Fibroblast of skin of abdomen (primary cell): ENCODE measurements at regions not wholly inside any gene's neighbourhood (a gene's known extent, or its start where the extent isn't known, plus 50 kb on each side); places are given as distances from the start of the nearest gene placed in this dataset.
A peak's percentile ranks its signal among the peaks of the same experiment; 100 is the strongest.
"Not testable (repeated sequence)": the region's sequence is repeated elsewhere in the genome, so short reads cannot be mapped to it uniquely, and the experiment has no call there.

Experiments
- DNase-seq: peaks from one replicate; pipeline ENCODE4 v3.0.0-alpha.2; 2013

DNA sequence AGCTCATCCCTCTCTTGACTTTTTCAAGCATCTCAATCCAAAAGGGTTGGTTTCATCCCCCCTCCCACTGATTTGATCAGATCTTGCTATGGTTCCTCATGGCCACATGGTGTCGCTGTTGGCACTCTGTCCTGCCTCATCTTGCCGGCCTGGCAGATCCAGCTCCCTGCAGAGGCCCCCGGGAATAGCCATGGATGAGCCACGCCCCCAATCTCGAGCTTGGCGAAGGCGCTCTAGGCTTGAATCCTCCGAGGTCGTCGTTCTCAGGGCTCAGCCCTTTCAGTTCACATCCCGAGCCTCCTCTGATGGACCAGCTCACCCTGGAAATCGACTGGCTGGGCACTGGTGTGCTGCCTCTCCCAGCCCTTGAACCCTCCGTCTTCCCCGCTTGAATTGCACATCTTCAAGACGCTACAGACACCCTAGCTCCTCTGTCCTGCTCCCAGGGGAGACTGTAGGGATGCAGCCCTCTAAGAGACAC lies 628.7 kb downstream of the TYW1 start:
- DNase-seq, result peak; percentile 84

DNA sequence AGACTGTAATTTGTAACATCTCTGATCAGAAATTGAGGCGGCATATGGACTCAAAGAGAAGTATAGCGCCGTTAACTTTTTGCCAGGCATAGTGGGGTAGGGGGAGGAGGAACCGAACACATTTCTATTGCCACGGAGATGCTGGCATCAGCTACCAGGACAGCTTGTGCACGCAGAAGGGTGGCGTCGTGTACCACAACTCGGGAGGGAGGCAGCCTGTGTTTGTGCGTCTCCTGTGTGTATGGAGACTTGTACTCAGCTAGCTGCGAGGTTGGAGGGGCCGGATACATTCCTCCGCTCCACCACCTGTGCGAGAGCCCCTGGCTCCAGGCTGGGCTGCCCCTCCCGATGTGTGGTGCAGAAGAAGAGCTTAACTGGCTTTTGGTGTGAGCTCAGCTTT lies 634.8 kb downstream of the TYW1 start:
- DNase-seq, result no peak

DNA sequence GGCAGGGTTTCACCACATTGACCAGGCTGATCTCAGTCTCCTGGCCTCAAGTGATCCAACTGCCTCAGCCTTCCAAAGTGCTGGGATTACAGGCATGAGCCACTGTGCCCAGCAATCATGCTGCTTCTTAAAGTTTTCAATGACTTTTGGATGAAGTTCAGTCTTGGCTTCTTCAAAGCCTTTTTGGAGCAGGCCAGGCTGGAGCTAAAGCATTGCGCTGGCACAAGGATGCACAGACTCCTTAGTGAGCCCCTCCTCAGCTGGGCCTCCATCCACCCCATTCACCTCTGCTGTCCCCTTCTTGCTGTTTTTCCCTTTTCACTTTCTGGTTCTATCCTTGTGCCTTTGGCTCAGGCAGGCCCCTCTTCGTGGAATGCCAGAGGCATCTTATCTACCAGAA lies 638.6 kb downstream of the TYW1 start:
- no peak for DNase-seq

- DNase-seq, result no peak
Observed at GRCh38 chr7:67636348-67637022, 639.9 kb downstream of the TYW1 start.

DNA sequence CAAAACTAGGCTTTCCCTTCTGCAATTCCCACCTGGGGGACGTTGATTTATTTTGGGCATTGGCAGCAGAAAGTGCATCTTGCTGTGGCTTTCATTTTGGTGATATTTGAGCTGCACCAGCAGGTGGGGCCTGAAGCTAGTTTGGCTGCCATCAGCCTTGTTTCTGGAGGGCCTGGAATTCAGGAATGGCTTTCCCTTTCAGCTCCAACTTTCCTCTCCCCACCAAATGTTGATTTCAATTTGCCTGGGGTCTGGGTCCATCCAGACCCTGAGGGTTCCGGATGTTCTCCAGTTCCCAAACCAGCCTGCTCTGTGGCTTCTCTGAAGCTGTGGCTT lies 640.4 kb downstream of the TYW1 start:
- DNase-seq, result no peak

DNA sequence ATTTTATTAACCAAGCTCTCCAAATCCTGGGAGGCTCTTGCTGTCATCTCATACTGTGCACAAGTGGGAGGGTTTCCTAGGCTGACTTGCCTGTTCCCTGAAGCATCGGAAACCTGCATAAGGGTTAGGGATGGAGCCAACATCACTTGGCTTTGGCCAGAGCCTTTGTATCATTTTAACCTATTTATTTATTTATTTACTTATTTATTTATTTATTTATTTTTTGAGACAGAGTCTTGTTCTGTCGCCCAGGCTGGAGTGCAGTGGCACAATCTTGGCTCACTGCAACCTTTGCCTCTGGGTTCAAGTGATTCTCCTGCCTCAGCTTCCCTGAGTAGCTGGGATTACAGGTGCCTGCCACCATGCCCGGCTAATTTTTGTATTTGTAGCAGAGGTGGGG lies 645.9 kb downstream of the TYW1 start:
- not testable (repeated sequence) for DNase-seq

- no peak for DNase-seq
Observed at GRCh38 chr7:67644151-67644550, 647.5 kb downstream of the TYW1 start.

DNA sequence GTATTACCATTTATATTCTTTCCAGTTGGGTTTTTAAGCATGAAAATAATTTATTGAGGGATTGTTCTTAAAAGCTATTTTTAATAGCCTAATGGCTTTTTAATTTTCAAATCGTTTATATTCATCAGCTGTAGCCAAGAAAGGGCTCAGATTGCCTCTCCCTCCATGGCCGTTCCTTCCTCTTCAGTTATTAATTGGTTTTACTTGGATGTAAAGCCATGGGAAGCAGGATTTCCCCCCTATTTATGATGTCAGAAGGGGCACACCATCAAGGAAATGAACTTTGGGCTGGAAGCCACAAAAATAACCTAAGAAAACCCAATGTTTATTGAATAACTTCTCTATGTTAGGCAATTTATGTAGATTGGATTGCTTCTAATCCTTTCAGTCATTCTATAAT lies 656.3 kb downstream of the TYW1 start:
- DNase-seq, result no peak

GRCh38 chr7:67653856-67654454 lies 657.3 kb downstream of the TYW1 start:
- DNase-seq, result no peak

DNA sequence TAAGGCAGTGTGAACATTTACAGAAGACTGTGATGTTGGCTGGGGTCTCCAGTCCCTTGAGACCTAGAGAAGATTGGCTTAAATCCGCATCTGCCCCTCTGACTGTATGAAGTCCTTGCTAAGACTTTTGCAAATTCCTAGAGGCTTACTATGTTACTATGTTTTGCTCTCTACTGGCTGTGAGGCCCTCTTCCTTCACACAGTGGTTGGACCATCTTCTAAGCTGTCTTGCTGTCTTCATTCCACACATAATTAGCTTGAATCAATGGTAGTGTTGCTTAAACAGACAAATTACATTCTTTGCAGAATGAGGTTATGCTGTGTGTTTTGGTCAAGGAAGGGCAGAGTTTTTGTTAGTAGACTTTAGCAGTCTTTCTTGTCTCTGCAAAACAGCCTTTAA lies 658.0 kb downstream of the TYW1 start:
- DNase-seq, result peak; percentile 23

DNA sequence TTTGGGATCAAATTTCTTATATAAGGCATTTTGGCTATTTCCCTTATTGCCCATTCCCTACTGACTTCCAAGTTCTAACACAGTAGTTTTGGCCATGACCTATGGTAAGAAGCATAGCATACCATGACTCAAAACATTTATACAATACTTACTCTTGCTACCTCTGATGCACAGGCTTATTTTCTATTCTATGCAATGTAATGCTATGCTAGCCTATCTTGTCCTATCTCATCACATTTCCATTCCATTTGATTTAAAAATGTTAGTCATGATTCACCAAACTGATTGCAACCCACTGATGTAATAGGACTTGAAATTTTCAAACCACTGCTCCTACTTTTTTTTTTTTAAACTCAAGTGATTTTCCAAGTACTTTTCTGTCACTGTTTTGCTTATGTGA lies 658.5 kb downstream of the TYW1 start:
- DNase-seq, result peak; percentile 10

DNA sequence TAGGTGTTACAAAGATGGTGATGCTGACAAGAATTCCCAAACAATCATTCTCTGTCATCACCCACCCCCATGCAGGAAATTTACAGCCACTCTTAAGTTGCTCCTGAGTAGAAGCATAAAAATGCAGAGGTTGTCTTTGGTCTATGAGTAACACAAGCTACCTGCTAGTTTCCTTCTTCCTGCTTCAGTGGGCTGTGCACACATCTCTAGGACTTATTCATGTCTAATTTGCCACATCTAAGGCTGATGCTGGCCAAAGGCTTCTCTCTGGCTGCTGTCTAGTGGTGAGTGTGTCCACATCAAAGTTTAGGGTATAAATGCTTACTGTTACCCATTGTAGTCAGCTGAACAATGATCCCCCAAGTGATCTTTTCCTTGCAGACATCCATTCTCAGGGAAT lies 662.5 kb downstream of the TYW1 start:
- DNase-seq, result no peak

DNA sequence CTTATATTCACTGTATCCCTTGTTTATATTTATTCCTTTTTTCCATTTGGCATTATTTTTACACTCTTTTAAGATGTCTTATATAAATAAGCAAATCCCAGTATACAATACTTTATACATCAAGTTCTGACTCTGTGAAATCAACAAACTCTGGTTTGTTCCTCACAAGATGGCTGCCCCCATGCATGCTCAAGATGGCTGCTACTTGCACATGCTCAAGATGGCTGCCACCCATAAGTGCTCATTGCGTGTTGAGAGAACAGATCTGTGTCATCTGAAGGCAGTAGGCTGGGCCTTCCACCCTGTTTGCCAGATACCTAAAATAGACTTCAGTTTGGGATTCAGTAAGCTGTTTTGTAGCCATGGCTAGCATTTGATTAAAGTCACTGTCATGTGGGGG lies 666.2 kb downstream of the TYW1 start:
- no peak for DNase-seq

DNA sequence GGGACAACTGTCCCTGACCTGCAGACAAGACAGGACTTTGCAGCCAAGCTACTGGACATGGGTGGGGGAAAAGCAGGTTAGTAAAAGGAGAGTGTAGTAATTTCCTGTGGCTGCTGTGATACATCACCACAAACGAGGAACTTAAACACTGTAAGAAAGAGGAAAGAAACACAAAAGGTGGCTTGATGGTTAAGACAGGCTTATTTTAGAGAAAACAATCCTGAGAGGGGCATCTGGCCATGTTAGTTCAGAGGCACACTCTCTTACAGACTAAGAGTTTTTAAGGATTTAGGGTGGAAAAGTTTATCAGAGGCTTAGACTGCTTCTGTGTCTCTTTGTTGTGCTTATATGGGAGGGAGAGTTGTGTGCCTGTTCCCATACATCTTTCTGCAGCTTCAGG lies 667.0 kb downstream of the TYW1 start:
- no peak for DNase-seq

DNA sequence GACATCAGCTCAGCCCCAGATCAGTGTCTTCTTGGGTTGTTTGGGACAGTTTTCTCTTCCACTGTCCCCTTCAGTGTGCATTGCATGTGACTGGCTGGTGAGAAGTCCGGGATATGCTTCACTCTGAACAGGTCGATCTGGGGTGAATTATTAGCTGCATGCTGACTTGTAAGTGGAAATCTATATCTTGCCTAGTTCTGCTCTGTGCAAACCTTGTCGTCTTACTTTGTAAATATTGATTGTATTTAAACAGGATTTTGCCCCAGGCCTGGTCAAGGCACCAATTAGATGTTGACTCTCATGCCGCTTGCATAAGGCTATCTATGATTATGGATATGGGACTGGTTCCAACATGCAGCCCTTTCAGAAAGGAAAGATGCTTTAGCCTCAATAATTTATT lies 669.7 kb downstream of the TYW1 start:
- DNase-seq, result not testable (repeated sequence)

GRCh38 chr7:67671006-67671548 lies 674.4 kb downstream of the TYW1 start:
- DNase-seq, result peak; percentile 23

GRCh38 chr7:67673861-67674260 lies 677.2 kb downstream of the TYW1 start:
- DNase-seq, result no peak

GRCh38 chr7:67674862-67675261 lies 678.2 kb downstream of the TYW1 start:
- not testable (repeated sequence) for DNase-seq

- no peak for DNase-seq
Observed at GRCh38 chr7:67675971-67676370, 679.3 kb downstream of the TYW1 start.

DNA sequence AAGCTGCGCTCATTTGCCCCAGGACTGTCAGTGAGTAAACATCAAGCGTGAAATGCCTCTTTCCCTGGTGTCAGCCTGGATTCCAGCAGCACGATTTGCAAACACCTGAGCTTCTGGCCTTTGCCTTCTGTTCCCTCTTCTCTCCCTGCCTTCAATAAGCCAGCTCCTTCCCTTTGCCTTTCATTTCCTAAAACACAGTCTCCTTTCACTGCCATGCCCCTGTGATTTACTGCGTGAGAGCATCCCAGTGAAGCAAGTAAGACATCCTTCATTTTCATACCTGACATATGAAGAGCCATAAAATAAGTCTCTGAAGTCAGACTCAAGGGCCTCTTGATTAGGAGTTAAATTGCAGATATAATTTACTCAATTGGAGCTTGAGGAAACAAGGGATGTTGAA lies 681.8 kb downstream of the TYW1 start:
- no peak for DNase-seq

DNA sequence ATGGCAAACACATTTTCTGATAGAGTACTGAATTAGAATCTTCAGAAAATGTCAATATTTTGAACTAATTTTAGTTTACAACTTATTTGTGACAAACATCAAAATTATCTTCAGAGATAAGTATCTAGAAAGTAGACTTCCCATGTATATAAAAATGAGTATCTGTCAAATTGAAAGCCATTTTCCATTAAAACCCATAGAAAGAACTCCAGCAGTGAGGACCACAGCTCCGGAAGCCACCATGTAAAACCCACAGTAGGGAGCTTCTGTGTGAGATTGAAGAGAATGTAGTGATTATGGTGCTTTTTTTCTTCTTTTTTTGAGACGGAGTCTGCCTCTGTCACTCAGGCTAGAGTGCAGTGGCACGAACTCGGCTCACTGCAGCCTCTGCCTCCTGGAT lies 687.0 kb downstream of the TYW1 start:
- DNase-seq, result no peak

- DNase-seq, result no peak
Observed at GRCh38 chr7:67690700-67691099, 694.1 kb downstream of the TYW1 start.

DNA sequence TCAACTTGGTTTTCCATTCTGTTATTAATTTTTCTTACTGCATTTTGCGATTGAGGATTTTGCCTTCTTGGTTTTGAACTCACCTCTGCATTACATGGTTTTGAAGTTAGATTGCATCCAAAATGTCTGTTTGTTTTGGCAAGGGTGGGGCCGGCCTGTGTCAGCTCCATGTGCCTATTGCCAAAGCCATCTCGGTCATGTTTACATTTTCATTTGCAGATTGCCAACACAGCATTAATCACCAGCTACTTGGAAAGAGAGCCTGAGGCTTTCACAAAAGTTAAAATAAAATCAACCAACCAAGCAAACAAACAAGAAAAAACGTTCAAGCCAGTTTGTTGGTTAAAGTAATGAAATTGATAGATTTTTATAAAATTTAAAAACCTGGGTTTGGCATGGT lies 695.8 kb downstream of the TYW1 start:
- DNase-seq, result no peak

- no peak for DNase-seq
Observed at GRCh38 chr7:67696124-67696523, 699.5 kb downstream of the TYW1 start.

DNA sequence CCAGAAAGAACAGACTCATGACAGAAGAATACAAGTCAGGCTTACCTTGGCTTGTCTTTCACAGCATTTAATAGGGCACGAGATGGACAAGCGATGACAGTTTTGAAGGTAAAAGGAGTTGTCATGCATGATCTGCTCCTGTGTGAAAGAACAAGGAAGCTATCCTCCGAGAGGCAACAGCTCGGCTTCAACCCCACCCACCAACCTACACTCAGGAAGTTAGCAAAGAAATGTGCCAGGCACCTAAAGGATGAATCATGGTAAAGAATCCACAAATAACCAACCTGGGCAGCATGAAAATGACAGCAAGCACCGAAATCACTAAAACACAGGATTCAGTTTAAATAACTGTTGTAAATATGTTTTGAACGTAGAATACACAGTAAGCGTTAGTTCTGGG lies 700.2 kb downstream of the TYW1 start:
- DNase-seq, result no peak
